GM12875 (cell line): ENCODE measurements at regions not wholly inside any gene's neighbourhood (a gene's known extent, or its start where the extent isn't known, plus 50 kb on each side); places are given as distances from the start of the nearest gene placed in this dataset.
"Not testable (repeated sequence)": the region's sequence is repeated elsewhere in the genome, so short reads cannot be mapped to it uniquely, and the experiment has no call there.

Experiments used
- H3K4me3 ChIP-seq: one replicate; pipeline ENCODE4 v1.5.1; 2011; ENCODE audit warnings: low read depth, low read length, control low read depth
- TF ChIP-seq, protein P1 (sequence below): IDR thresholded peaks from 2 replicates; pipeline ENCODE4 v1.5.1; 2011; ENCODE audit warnings: low read depth, mild to moderate bottlenecking, control low read depth, inconsistent platforms, low read length, moderate library complexity, borderline replicate concordance; ENCODE audit not compliant: insufficient read depth

- H3K4me3 ChIP-seq: no peak overlapping the region
- TF ChIP-seq, protein P1, sequence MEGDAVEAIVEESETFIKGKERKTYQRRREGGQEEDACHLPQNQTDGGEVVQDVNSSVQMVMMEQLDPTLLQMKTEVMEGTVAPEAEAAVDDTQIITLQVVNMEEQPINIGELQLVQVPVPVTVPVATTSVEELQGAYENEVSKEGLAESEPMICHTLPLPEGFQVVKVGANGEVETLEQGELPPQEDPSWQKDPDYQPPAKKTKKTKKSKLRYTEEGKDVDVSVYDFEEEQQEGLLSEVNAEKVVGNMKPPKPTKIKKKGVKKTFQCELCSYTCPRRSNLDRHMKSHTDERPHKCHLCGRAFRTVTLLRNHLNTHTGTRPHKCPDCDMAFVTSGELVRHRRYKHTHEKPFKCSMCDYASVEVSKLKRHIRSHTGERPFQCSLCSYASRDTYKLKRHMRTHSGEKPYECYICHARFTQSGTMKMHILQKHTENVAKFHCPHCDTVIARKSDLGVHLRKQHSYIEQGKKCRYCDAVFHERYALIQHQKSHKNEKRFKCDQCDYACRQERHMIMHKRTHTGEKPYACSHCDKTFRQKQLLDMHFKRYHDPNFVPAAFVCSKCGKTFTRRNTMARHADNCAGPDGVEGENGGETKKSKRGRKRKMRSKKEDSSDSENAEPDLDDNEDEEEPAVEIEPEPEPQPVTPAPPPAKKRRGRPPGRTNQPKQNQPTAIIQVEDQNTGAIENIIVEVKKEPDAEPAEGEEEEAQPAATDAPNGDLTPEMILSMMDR: no peak
Measured at GRCh38 chr11:60592601-60593000, 77.4 kb downstream of the MS4A13 start.

- no peak overlapping the region for H3K4me3 ChIP-seq
- TF ChIP-seq, protein P1: no peak
Measured at GRCh38 chr11:60594998-60595642, 79.9 kb downstream of the MS4A13 start.

GRCh38 chr11:60607483-60607882, 91.9 kb upstream of the MS4A8 start:
- TF ChIP-seq, protein P1: peak; percentile 4; the same call in 1 of the 2 replicates
- H3K4me3 ChIP-seq: no peak overlapping the region

DNA sequence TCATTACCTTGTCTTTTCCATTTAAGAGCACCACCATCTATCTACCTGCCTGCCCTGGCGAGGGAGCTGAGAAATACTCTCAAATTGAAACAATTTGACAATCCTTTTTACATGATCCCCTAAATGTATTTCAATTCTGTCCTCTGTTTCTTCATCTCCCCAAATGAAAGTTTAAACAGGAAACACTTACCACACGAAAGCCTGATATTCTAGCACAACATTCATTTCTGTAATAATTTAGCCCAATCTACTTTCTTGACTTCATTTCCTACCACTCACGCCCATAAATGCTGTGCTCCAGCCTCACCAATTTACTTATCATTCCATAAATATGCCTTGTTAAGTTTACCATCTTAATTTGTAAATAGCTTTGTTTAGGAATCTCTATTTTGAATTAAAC, 89.8 kb upstream of the MS4A8 start:
- TF ChIP-seq, protein P1: no peak

DNA sequence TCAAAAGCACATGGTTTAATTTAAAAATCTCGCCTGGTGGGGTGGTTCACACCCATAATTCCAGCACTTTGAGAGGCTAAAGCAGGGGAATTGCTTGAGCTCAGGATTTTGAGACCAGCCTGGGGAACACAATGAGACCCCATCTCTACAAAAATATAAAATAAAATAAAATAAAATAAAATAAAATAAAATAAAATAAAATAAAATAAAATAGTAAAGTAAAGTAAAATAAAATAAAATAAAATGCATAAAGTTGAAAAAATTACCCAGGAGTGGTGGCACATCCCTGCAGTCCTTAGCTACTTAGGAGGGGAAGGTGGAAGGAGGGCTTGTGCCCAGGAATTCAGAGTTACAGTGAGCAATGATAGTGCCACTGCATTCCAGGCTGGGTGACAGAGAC, 88.7 kb upstream of the MS4A8 start:
- no peak overlapping the region for H3K4me3 ChIP-seq
- TF ChIP-seq, protein P1: no peak

More for the DNA sequence above, 89.8 kb upstream of the MS4A8 start:
- no peak overlapping the region for H3K4me3 ChIP-seq

- TF ChIP-seq, protein P1: no peak
Measured at GRCh38 chr11:60615497-60615896, 83.9 kb upstream of the MS4A8 start.

GRCh38 chr11:60621940-60622339, 77.5 kb upstream of the MS4A8 start:
- not testable (repeated sequence) for H3K4me3 ChIP-seq

More at GRCh38 chr11:60615497-60615896, 83.9 kb upstream of the MS4A8 start:
- H3K4me3 ChIP-seq: no peak overlapping the region

DNA sequence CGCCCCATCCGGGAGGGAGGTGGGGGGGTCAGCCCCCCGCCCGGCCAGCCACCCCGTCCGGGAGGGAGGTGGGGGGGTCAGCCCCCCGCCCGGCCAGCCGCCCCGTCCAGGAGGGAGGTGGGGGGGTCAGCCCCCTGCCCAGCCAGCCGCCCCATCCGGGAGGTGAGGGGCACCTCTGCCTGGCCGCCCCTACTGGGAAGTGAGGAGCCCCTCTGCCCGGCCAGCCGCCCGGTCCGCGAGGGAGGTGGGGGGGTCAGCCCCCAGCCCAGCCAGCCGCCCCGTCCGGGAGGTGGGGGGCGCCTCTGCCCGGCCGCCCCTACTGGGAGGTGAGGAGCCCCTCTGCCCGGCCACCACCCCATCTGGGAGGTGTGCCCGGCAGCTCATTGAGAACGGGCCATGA, 76.6 kb upstream of the MS4A8 start:
- H3K4me3 ChIP-seq: not testable (repeated sequence)
